BLaER1 (cell line): ENCODE measurements at regions not wholly inside any gene's neighbourhood (a gene's known extent, or its start where the extent isn't known, plus 50 kb on each side); places are given as distances from the start of the nearest gene placed in this dataset.

Source experiments
- H3K27ac ChIP-seq: shearing (Covaris generic); formaldehyde crosslinking; 2 replicates; pipeline ENCODE4 v1.8.1; 2022
- H3K27me3 ChIP-seq: shearing (Covaris generic); formaldehyde crosslinking; 2 replicates; pipeline ENCODE4 v1.8.1; 2022
- H3K36me3 ChIP-seq: shearing (Covaris generic); formaldehyde crosslinking; 2 replicates; pipeline ENCODE4 v1.8.1; 2022
- H3K4me1 ChIP-seq: shearing (Covaris generic); formaldehyde crosslinking; 2 replicates; pipeline ENCODE4 v1.8.1; 2022
- H3K4me2 ChIP-seq: shearing (Covaris generic); formaldehyde crosslinking; 2 replicates; pipeline ENCODE4 v1.8.1; 2022
- H3K4me3 ChIP-seq: shearing (Covaris generic); formaldehyde crosslinking; 2 replicates; pipeline ENCODE4 v1.8.1; 2022
- H3K9ac ChIP-seq: shearing (Covaris generic); formaldehyde crosslinking; 2 replicates; pipeline ENCODE4 v1.8.1; 2022
- H3K9me3 ChIP-seq: shearing (Covaris generic); formaldehyde crosslinking; 2 replicates; pipeline ENCODE4 v1.8.1; 2022
- H4K20me1 ChIP-seq: shearing (Covaris generic); formaldehyde crosslinking; 2 replicates; pipeline ENCODE4 v1.8.1; 2022
- Cebpa-rat ChIP-seq: shearing (Covaris generic); IDR thresholded peaks from 2 replicates; pipeline ENCODE4 v1.8.1; 2022

DNA sequence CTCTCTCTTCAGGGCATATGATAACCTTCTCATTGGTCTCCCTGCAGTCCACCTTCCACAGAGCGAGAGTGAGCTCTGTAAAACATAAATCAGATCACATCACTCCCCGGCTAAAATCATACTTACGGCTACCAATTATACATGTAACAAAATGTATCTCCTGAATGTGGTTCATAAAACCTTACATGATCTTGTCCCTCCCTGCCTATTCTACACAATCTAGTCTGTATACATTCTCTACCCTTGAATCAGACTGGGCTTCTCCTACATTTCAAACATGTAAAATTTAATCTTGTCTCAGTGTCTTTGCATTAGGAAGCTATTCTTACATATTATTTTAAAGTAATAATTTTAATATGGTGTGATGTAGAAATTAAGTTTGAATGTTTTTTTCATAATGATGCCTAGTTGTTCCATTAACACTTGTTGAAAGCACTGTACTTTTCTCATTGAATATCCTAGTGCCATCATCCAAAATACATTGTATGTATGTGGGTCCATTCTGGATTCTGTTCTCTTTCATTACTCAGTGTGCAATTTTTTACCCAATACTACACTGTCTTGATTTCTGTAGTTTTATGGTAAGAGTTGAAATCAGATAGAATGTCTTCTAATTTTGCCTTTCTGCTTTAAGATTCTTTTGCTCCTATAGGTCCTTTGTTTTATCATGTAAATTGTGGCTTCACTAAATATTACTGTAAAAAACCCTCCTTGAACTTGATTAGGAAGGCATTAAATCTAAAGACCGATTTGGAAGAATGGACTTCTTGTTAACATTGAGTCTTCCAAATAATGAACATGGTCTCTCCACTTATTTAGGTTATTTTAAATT, 403.3 kb upstream of the EPHA7 start:
- Histone ChIP-seq H3K4me1 (no peaks in the 10 kb centered on the region), H3K27me3 (no peaks in the 10 kb centered on the region), H3K9me3 (no peaks in the 10 kb centered on the region), H3K4me3 (no peak overlapping the region), H4K20me1 (no peaks in the 10 kb centered on the region), H3K27ac (no peak overlapping the region), H3K36me3 (no peaks in the 10 kb centered on the region), H3K4me2 (no peak overlapping the region), H3K9ac (no peak overlapping the region)
- no peak for TF ChIP-seq Cebpa-rat

DNA sequence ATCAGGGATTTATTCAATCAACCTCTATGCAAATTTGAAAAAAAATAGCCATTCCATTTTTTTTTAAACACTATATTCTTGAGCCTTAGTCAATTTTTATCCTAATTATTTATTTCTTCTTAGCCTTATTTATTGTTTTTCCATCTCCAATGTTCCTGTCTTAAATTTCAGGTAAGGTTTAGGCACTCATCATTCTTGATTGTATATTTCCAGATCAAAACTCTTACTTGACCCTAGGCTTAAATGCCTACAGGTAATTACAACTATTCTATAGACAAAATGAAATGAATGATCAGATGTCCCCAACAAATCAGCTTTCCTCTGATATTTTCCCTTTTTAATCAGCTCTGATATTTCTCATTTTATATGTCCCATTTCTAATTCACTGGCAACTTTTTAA, 402.6 kb upstream of the EPHA7 start:
- Histone ChIP-seq H3K4me3 (no peak overlapping the region), H3K4me2 (no peak overlapping the region)

GRCh38 chr6:93820465-93821082, 401.2 kb upstream of the EPHA7 start:
- Histone ChIP-seq H3K9me3 (no peaks in the 10 kb centered on the region), H3K9ac (no peak overlapping the region), H3K36me3 (no peaks in the 10 kb centered on the region), H4K20me1 (no peaks in the 10 kb centered on the region), H3K4me3 (no peak overlapping the region), H3K4me2 (no peak overlapping the region), H3K27me3 (no peaks in the 10 kb centered on the region), H3K27ac (no peak overlapping the region), H3K4me1 (no peaks in the 10 kb centered on the region)
- no peak for TF ChIP-seq Cebpa-rat

More for the DNA sequence above, 402.6 kb upstream of the EPHA7 start:
- Histone ChIP-seq H3K27me3 (no peaks in the 10 kb centered on the region), H3K36me3 (no peaks in the 10 kb centered on the region), H3K27ac (no peak overlapping the region), H4K20me1 (no peaks in the 10 kb centered on the region), H3K9ac (no peak overlapping the region), H3K4me1 (no peaks in the 10 kb centered on the region), H3K9me3 (no peaks in the 10 kb centered on the region)
- no peak for TF ChIP-seq Cebpa-rat

DNA sequence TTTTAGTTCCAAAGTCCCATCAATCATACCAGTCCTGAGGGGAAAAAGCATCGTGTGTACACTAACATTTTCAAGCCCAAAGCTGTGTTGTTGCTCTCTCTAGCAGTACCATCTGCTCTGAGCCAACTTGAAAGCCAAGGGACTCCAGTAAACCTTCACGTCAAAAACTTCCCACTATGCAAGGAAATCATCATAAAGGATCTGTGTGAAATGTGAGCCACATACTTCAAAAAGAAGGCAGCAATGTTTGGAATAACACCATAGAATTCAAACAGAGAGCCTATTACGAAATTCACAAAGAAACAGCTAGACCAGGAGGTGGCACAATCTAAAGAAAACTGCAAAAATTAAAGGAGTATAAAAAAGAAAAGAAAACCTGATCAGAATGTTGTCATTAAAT, 399.8 kb upstream of the EPHA7 start:
- Histone ChIP-seq H3K27me3 (no peaks in the 10 kb centered on the region), H3K4me1 (no peaks in the 10 kb centered on the region), H4K20me1 (no peaks in the 10 kb centered on the region), H3K9ac (no peak overlapping the region), H3K9me3 (no peaks in the 10 kb centered on the region), H3K36me3 (no peaks in the 10 kb centered on the region), H3K4me3 (no peak overlapping the region), H3K27ac (no peak overlapping the region), H3K4me2 (no peak overlapping the region)
- TF ChIP-seq Cebpa-rat: no peak

DNA sequence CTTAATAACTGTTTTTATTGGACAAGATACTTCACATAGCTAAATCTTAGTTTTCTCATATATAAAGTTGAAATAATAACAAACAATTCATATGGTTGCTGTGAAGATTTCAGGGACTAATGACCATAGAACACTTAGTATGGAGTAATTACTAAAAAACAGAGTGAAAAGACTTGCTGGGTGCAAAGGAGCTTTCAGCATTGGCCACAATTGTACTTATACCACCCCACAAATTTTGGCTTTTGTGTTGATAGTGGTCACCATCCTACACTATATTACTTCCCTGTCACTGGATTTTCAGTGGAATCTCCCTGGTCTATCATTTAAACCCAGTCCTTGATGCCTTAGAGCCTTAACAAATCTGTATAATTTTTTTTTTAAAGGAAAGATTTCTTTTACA, 398.6 kb upstream of the EPHA7 start:
- H3K9ac ChIP-seq: no peak overlapping the region
- H3K9me3 ChIP-seq: no peaks in the 10 kb centered on the region
- TF ChIP-seq Cebpa-rat: no peak
- H3K27ac ChIP-seq: no peak overlapping the region
- H3K36me3 ChIP-seq: no peaks in the 10 kb centered on the region
- no peaks in the 10 kb centered on the region for H3K4me1 ChIP-seq
- no peak overlapping the region for H3K4me3 ChIP-seq
- H3K27me3 ChIP-seq: no peaks in the 10 kb centered on the region
- no peaks in the 10 kb centered on the region for H4K20me1 ChIP-seq
- no peak overlapping the region for H3K4me2 ChIP-seq

GRCh38 chr6:93806409-93807270, 387.3 kb upstream of the EPHA7 start:
- no peak overlapping the region for H3K27ac ChIP-seq
- H3K4me1 ChIP-seq: no peaks in the 10 kb centered on the region
- H3K4me2 ChIP-seq: no peak overlapping the region
- peaks cover 7% of the 10 kb centered on the region for H3K9me3 ChIP-seq
- H3K36me3 ChIP-seq: no peaks in the 10 kb centered on the region
- TF ChIP-seq Cebpa-rat: no peak
- H3K27me3 ChIP-seq: no peaks in the 10 kb centered on the region
- H4K20me1 ChIP-seq: no peaks in the 10 kb centered on the region
- H3K9ac ChIP-seq: no peak overlapping the region
- H3K4me3 ChIP-seq: no peak overlapping the region

DNA sequence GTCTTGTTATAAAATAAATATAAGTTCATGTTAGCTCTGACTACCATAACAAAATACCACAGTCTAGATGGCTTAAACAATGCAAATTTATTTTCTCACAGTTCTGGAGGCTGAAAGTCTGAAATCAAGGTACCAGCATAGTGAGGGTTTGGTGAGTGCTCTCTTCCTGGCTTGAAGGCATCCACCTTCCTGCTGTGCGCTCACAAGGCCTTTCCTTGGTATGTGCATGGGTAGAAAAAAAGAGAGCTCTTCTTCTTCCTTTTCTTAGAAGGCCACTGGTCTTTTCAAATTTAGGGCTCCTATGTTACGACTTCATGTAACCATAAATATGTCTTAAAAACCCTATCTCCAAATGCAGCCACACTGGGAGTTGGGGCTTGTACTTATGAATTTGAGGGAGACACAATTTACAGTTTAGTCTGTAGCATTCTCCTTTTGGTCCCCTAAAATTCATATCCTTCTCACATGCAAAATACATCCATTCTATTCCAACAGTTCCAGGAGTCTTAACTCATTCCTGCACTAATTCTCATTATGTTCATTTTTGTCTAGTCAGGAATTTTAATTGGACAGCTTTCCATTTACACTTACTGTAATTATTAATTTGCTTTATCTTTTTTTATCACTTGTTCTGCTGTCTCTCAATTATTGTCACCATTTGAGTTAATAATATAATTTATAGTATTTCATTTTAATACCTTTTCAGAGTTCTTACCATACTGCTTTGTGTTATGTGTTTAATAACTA, 381.9 kb upstream of the EPHA7 start:
- Histone ChIP-seq H3K9ac (no peak overlapping the region), H3K4me2 (no peak overlapping the region), H3K27ac (no peak overlapping the region), H3K4me3 (no peak overlapping the region), H3K4me1 (no peaks in the 10 kb centered on the region), H3K27me3 (no peaks in the 10 kb centered on the region), H3K36me3 (no peaks in the 10 kb centered on the region), H4K20me1 (no peaks in the 10 kb centered on the region), H3K9me3 (no peaks in the 10 kb centered on the region)
- no peak for TF ChIP-seq Cebpa-rat

- no peaks in the 10 kb centered on the region for H3K36me3 ChIP-seq
- H3K9me3 ChIP-seq: no peaks in the 10 kb centered on the region
- H3K4me2 ChIP-seq: no peak overlapping the region
- no peaks in the 10 kb centered on the region for H4K20me1 ChIP-seq
- H3K4me1 ChIP-seq: no peaks in the 10 kb centered on the region
- no peak overlapping the region for H3K27ac ChIP-seq
- no peak overlapping the region for H3K4me3 ChIP-seq
- no peak overlapping the region for H3K9ac ChIP-seq
- TF ChIP-seq Cebpa-rat: no peak
- H3K27me3 ChIP-seq: no peaks in the 10 kb centered on the region
Observed at GRCh38 chr6:93799226-93799625, 379.9 kb upstream of the EPHA7 start.

DNA sequence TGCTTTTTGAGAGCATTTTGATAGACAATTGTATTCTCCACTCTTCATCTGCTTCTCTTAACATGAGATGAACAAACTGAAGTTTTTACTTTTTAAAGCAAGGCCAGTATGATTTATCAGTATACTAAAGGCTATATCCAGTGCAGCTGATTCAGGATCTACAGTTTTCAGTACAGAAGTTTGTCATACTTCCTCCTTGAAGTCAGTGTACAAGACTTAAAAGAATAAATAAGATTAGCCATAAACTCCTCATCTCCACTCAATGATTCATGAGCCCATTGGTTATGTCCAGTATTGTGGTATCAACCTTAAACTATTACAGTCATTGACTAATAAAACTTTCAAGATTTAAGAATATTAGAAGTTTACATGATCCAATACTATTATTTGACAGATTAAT, 374.8 kb upstream of the EPHA7 start:
- H3K9ac ChIP-seq: no peak overlapping the region
- TF ChIP-seq Cebpa-rat: no peak
- H4K20me1 ChIP-seq: no peaks in the 10 kb centered on the region
- no peak overlapping the region for H3K27ac ChIP-seq
- no peak overlapping the region for H3K4me3 ChIP-seq
- H3K9me3 ChIP-seq: no peaks in the 10 kb centered on the region
- no peaks in the 10 kb centered on the region for H3K27me3 ChIP-seq
- H3K4me1 ChIP-seq: no peaks in the 10 kb centered on the region
- H3K4me2 ChIP-seq: no peak overlapping the region
- H3K36me3 ChIP-seq: no peaks in the 10 kb centered on the region
